A673 (cell line): ENCODE measurements at regions not wholly inside any gene's neighbourhood (a gene's known extent, or its start where the extent isn't known, plus 50 kb on each side); places are given as distances from the start of the nearest gene placed in this dataset.

Experiments
- CTCF ChIP-seq: fragments of 300-800, 200-600 bp; sonication (generic); conservative IDR thresholded peaks from 2 replicates; pipeline ENCODE4 v1.5.1; 2017; ENCODE audit warnings: low read depth, mild to moderate bottlenecking, antibody characterized with exemption, low read length, moderate library complexity, mixed read lengths
- EZH2 ChIP-seq: fragments of 200-600 bp; sonication (generic); IDR thresholded peaks from 2 replicates; pipeline ENCODE4 v1.6.1; 2017; ENCODE audit warnings: borderline replicate concordance, low read depth, mild to moderate bottlenecking, mixed read lengths, antibody characterized with exemption, low read length; ENCODE audit not compliant: poor library complexity, severe bottlenecking

GRCh38 chr15:54776410-54776809, 420.3 kb downstream of the RSL24D1 start:
- TF ChIP-seq CTCF: no peak
- no peak for TF ChIP-seq EZH2
